ENCODE measurements at regions not wholly inside any gene's neighbourhood (a gene's known extent, or its start where the extent isn't known, plus 50 kb on each side); places are given as distances from the start of the nearest gene placed in this dataset.

DNA sequence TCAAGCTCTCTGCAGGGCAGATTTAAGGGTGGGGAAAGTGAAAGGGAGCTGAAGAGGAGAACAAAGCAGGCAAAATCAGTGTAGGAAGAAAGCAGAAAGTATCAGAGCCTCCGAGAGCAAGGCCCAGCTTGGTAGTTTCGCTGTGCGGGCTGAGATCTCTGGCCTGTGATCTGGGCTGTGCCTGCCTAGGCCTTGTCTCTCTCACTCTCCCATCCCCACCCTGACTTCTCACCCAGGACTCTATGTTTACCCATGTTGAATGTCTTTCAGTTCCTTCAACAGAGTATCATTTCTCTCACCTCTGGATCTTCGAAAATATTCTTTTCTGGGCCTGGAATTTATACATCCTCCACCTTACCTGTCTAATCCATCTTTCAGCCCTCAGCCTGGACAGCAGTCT, 391.3 kb downstream of the FOXO1 start:
- Histone ChIP-seq H3K9me3 (ENCODE audit: insufficient read depth, low read length) (no peaks in the 10 kb centered on the region), H3K9ac (ENCODE audit: low read length) (no peak overlapping the region), H3K9me2 (replicated peaks; ENCODE audit: insufficient read depth, low read length) (no peaks in the 10 kb centered on the region), H3K4me2 (ENCODE audit: low read depth, low read length, poor library complexity, severe bottlenecking) (no peak overlapping the region), H2AFZ (ENCODE audit: low read depth, low read length, severe bottlenecking) (no peak overlapping the region), H3K36me3 (ENCODE audit: low read length) (no peaks in the 10 kb centered on the region), H3K27ac (ENCODE audit: low read depth, low read length) (no peak overlapping the region), H3K79me2 (ENCODE audit: insufficient read depth, low read length) (no peaks in the 10 kb centered on the region), H3K27me3 (ENCODE audit: low read length) (no peaks in the 10 kb centered on the region), H4K20me1 (ENCODE audit: low read depth, low read length) (no peaks in the 10 kb centered on the region), H3K4me3 (ENCODE audit: insufficient read depth, low read length, poor library complexity, severe bottlenecking) (no peak overlapping the region), H3F3A (ENCODE audit: insufficient read depth) (no peaks in the 10 kb centered on the region)
- TF ChIP-seq CTCF (IDR thresholded peaks at IDR 0.05; ENCODE audit: insufficient read depth, low read length, poor library complexity, severe bottlenecking) (no peak), EZH2phosphoT487 (conservative IDR thresholded peaks at IDR 0.05; ENCODE audit: low read length) (no peak)

DNA sequence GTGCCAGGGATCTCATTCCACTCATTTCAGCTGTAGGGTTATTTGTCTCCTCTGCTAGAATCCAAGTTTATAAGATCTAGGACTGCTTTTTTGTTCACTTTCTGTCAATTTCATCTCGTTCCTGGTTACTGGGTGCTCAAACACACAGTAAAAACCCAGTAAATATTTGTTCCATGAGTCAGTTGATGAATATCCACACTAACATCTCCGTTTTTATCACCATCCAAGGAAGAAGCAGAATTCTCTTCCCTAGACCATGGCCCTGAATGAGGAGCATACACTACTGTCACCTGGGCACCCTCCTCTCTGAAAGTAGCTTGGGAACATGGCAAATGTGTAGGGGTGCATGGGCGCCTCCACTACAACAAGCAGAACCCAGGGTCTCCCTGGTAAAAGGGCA, 390.8 kb downstream of the FOXO1 start:
- H3K4me3 ChIP-seq (ENCODE audit: insufficient read depth, low read length, poor library complexity, severe bottlenecking) = no peak overlapping the region
- H3K27ac ChIP-seq (ENCODE audit: low read depth, low read length) = no peak overlapping the region
- H3K79me2 ChIP-seq (ENCODE audit: insufficient read depth, low read length) = no peaks in the 10 kb centered on the region
- no peaks in the 10 kb centered on the region for H4K20me1 ChIP-seq (ENCODE audit: low read depth, low read length)
- H3K4me2 ChIP-seq (ENCODE audit: low read depth, low read length, poor library complexity, severe bottlenecking) = no peak overlapping the region
- no peaks in the 10 kb centered on the region for H3K27me3 ChIP-seq (ENCODE audit: low read length)
- H3F3A ChIP-seq (ENCODE audit: insufficient read depth) = no peaks in the 10 kb centered on the region
- H3K36me3 ChIP-seq (ENCODE audit: low read length) = no peaks in the 10 kb centered on the region
- no peak for TF ChIP-seq EZH2phosphoT487 (conservative IDR thresholded peaks at IDR 0.05; ENCODE audit: low read length)
- no peak for TF ChIP-seq CTCF (IDR thresholded peaks at IDR 0.05; ENCODE audit: insufficient read depth, low read length, poor library complexity, severe bottlenecking)
- H3K9ac ChIP-seq (ENCODE audit: low read length) = no peak overlapping the region
- H3K9me2 ChIP-seq (replicated peaks; ENCODE audit: insufficient read depth, low read length) = no peaks in the 10 kb centered on the region
- no peak overlapping the region for H2AFZ ChIP-seq (ENCODE audit: low read depth, low read length, severe bottlenecking)
- no peaks in the 10 kb centered on the region for H3K9me3 ChIP-seq (ENCODE audit: insufficient read depth, low read length)

DNA sequence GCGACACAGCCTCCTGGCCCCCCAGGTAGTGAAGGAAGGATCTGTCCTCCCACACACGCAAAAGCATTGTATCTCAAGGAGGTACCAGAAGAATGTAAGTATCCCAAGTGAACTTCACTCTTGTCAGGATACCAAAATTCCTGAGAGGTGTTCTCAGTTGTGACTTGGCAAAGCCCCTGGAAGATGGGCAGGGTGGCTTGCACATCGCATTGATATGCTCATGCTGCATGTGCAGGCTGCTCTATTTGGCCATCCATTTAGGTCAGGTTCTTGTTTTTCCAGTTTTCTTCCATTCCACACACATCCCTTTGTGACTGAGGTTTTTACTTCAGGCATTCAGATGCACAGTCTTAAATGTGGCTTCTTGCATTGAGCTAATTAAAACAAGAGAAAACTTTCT, 382.8 kb downstream of the FOXO1 start:
- no peaks in the 10 kb centered on the region for H3K79me2 ChIP-seq (ENCODE audit: insufficient read depth, low read length)
- H3K4me3 ChIP-seq (ENCODE audit: insufficient read depth, low read length, poor library complexity, severe bottlenecking) = no peak overlapping the region
- no peak overlapping the region for H2AFZ ChIP-seq (ENCODE audit: low read depth, low read length, severe bottlenecking)
- H3K4me2 ChIP-seq (ENCODE audit: low read depth, low read length, poor library complexity, severe bottlenecking) = no peak overlapping the region
- no peak overlapping the region for H3K27ac ChIP-seq (ENCODE audit: low read depth, low read length)
- no peaks in the 10 kb centered on the region for H3F3A ChIP-seq (ENCODE audit: insufficient read depth)
- no peak overlapping the region for H3K9ac ChIP-seq (ENCODE audit: low read length)
- TF ChIP-seq EZH2phosphoT487 (conservative IDR thresholded peaks at IDR 0.05; ENCODE audit: low read length) = no peak
- TF ChIP-seq CTCF (IDR thresholded peaks at IDR 0.05; ENCODE audit: insufficient read depth, low read length, poor library complexity, severe bottlenecking) = no peak
- no peaks in the 10 kb centered on the region for H4K20me1 ChIP-seq (ENCODE audit: low read depth, low read length)
- no peaks in the 10 kb centered on the region for H3K27me3 ChIP-seq (ENCODE audit: low read length)
- no peaks in the 10 kb centered on the region for H3K9me2 ChIP-seq (replicated peaks; ENCODE audit: insufficient read depth, low read length)
- no peaks in the 10 kb centered on the region for H3K36me3 ChIP-seq (ENCODE audit: low read length)
- H3K9me3 ChIP-seq (ENCODE audit: insufficient read depth, low read length) = no peaks in the 10 kb centered on the region

GRCh38 chr13:40285634-40286033, 380.8 kb downstream of the FOXO1 start:
- H3K9me3 ChIP-seq (ENCODE audit: insufficient read depth, low read length) = no peaks in the 10 kb centered on the region
- no peak overlapping the region for H3K9ac ChIP-seq (ENCODE audit: low read length)
- no peaks in the 10 kb centered on the region for H3K79me2 ChIP-seq (ENCODE audit: insufficient read depth, low read length)
- no peaks in the 10 kb centered on the region for H3K9me2 ChIP-seq (replicated peaks; ENCODE audit: insufficient read depth, low read length)
- no peak overlapping the region for H3K27ac ChIP-seq (ENCODE audit: low read depth, low read length)
- H2AFZ ChIP-seq (ENCODE audit: low read depth, low read length, severe bottlenecking) = no peak overlapping the region
- no peak overlapping the region for H3K4me3 ChIP-seq (ENCODE audit: insufficient read depth, low read length, poor library complexity, severe bottlenecking)
- no peaks in the 10 kb centered on the region for H3F3A ChIP-seq (ENCODE audit: insufficient read depth)
- TF ChIP-seq CTCF (IDR thresholded peaks at IDR 0.05; ENCODE audit: insufficient read depth, low read length, poor library complexity, severe bottlenecking) (no peak), EZH2phosphoT487 (conservative IDR thresholded peaks at IDR 0.05; ENCODE audit: low read length) (no peak)
- no peaks in the 10 kb centered on the region for H3K27me3 ChIP-seq (ENCODE audit: low read length)
- H3K4me2 ChIP-seq (ENCODE audit: low read depth, low read length, poor library complexity, severe bottlenecking) = no peak overlapping the region
- H3K36me3 ChIP-seq (ENCODE audit: low read length) = no peaks in the 10 kb centered on the region
- H4K20me1 ChIP-seq (ENCODE audit: low read depth, low read length) = no peaks in the 10 kb centered on the region

Measured in SU-DHL-6 (cell line).